ENCODE measurements at regions not wholly inside any gene's neighbourhood (a gene's known extent, or its start where the extent isn't known, plus 50 kb on each side); places are given as distances from the start of the nearest gene placed in this dataset.

- H3K4me3 ChIP-seq (replicated peaks; ENCODE audit: low read depth, low read length): no peak overlapping the region
- TF ChIP-seq, protein P1, sequence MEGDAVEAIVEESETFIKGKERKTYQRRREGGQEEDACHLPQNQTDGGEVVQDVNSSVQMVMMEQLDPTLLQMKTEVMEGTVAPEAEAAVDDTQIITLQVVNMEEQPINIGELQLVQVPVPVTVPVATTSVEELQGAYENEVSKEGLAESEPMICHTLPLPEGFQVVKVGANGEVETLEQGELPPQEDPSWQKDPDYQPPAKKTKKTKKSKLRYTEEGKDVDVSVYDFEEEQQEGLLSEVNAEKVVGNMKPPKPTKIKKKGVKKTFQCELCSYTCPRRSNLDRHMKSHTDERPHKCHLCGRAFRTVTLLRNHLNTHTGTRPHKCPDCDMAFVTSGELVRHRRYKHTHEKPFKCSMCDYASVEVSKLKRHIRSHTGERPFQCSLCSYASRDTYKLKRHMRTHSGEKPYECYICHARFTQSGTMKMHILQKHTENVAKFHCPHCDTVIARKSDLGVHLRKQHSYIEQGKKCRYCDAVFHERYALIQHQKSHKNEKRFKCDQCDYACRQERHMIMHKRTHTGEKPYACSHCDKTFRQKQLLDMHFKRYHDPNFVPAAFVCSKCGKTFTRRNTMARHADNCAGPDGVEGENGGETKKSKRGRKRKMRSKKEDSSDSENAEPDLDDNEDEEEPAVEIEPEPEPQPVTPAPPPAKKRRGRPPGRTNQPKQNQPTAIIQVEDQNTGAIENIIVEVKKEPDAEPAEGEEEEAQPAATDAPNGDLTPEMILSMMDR (IDR thresholded peaks at IDR 0.05; ENCODE audit: low read depth, low read length, missing control alignments): no peak
These were observed 404.8 kb downstream of the EPHA5 start for GRCh38 chr4:65265526-65265925.

DNA sequence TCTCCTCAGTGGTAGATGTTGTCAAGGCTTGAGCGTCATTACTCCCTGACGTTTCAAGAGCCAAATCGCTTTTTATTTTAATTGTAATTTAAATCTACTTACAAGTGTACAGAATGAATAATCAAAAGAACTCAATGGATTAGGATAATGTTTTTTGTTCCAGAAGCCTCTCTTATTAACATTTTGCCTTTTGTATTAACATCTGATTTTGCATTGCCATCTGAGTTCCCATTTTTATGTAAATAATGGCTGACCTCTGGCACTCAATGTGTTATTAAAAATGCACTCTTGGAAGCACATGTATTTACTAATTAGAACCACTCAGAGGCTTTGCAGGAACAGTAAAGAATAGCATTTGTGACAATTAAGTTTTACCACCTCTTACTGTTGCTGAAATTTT is 411.0 kb downstream of the EPHA5 start:
- no peak for DNase-seq (ENCODE audit: extremely low read depth, low read depth)
- H3K4me3 ChIP-seq (replicated peaks; ENCODE audit: low read depth, low read length): no peak overlapping the region
- TF ChIP-seq, protein P1 (IDR thresholded peaks at IDR 0.05; ENCODE audit: low read depth, low read length, missing control alignments): no peak

More at GRCh38 chr4:65265526-65265925, 404.8 kb downstream of the EPHA5 start:
- DNase-seq (ENCODE audit: extremely low read depth, low read depth): no peak

- no peak for DNase-seq (ENCODE audit: extremely low read depth, low read depth)
- TF ChIP-seq, protein P1 (IDR thresholded peaks at IDR 0.05; ENCODE audit: low read depth, low read length, missing control alignments): no peak
- no peak overlapping the region for H3K4me3 ChIP-seq (replicated peaks; ENCODE audit: low read depth, low read length)
These were observed 419.4 kb downstream of the EPHA5 start for GRCh38 chr4:65250916-65251315.

- H3K4me3 ChIP-seq (replicated peaks; ENCODE audit: low read depth, low read length): no peak overlapping the region
- TF ChIP-seq, protein P1 (IDR thresholded peaks at IDR 0.05; ENCODE audit: low read depth, low read length, missing control alignments): no peak
- DNase-seq (ENCODE audit: extremely low read depth, low read depth): no peak
These were observed 421.2 kb downstream of the EPHA5 start for GRCh38 chr4:65249111-65249510.

DNA sequence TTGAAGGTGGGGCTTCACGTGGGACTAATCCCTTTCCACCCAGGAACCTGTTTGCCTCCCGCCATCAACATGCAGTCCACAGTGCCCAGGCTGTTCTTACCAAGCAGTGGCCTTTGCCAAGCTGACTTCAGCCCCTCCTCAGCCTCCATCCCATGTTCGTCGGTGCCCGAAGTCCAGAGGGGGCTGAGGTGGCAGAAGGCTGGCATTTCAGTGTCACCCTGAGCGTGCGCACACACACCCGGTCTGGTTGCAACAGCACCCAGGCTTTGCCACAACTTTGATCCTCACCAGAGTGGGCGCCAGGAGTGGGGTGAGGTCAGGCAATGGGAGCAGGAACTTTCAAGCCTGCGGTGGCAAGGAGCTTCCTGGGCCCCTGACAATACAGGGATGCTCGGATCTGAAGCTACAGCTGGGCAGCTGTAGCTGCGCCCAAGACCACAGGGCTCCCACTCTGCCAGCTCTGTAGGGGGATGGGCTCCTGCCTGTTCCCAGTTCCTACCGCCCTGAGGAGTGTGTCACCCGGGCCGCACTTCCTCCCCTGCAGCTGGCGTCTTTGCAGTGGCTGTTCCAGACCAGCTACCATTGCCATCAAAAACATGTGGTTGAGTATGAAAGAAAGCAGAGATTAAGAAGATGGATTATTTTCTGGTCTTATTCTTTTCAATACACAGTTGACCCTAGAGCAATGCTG is 428.0 kb downstream of the EPHA5 start:
- TF ChIP-seq, protein P1 (IDR thresholded peaks at IDR 0.05; ENCODE audit: low read depth, low read length, missing control alignments): no peak
- DNase-seq (ENCODE audit: extremely low read depth, low read depth): no peak

DNA sequence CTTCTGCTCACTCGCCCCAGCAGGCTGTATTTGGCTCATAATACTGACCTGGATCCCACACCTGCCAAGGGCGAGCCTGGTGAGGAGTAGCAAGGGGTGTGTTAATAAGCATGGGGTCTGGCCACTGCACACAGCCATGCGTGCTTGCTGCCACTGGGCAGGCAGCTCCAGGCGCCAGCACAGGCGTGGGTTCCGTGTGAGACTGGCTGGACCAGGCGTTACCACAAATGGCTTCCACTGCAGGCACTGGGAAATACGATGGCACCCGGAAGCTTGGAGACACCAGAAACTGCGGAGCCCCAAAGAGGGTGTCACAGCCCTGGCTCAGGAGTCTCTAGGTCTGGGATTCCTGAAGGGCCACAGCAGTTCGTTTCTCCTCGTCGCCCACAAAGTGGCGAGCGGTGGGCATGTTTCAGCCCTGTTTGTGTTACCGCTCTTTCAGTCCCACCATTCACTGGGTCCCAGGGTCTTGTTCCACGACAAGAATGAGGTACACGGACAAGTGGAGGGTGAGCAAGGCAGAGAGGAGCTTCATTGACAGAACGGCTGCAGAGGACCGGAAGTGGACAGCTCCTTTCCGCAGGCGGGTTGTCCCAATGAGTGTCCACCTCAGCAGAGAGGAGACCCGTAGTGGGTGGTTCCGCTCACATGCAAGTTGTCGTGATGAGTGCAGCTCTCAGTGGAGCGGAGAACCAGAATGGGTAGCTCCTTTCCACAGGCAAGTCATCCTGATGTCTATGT is 428.9 kb downstream of the EPHA5 start:
- DNase-seq (ENCODE audit: extremely low read depth, low read depth): no peak
- no peak overlapping the region for H3K4me3 ChIP-seq (replicated peaks; ENCODE audit: low read depth, low read length)

More for the DNA sequence above, 428.0 kb downstream of the EPHA5 start:
- H3K4me3 ChIP-seq (replicated peaks; ENCODE audit: low read depth, low read length): no peak overlapping the region

More for the DNA sequence above, 428.9 kb downstream of the EPHA5 start:
- TF ChIP-seq, protein P1 (IDR thresholded peaks at IDR 0.05; ENCODE audit: low read depth, low read length, missing control alignments): no peak
